Mononuclear cell (primary cell): ENCODE measurements at regions not wholly inside any gene's neighbourhood (a gene's known extent, or its start where the extent isn't known, plus 50 kb on each side); places are given as distances from the start of the nearest gene placed in this dataset.
"Not testable (repeated sequence)": the region's sequence is repeated elsewhere in the genome, so short reads cannot be mapped to it uniquely, and the experiment has no call there.

ENCODE experiments used
- H3K27me3 ChIP-seq: 2 replicates; pipeline ENCODE4 v1.6.0; 2011; ENCODE audit warnings: low read length, control low read depth; ENCODE audit not compliant: insufficient read depth
- H3K4me1 ChIP-seq: 2 replicates; pipeline ENCODE4 v1.5.1; 2011; ENCODE audit warnings: mild to moderate bottlenecking, low read length, control low read depth; ENCODE audit not compliant: insufficient read depth
- H3K4me3 ChIP-seq: 2 replicates; pipeline ENCODE4 v1.5.1; 2011; ENCODE audit warnings: mild to moderate bottlenecking, low read length, moderate library complexity
- H3K9me3 ChIP-seq: 2 replicates; pipeline ENCODE4 v1.5.1; 2011; ENCODE audit warnings: low read depth, mild to moderate bottlenecking, control low read depth, low read length

GRCh38 chr20:22844959-22845358 is 190.2 kb upstream of the SSTR4 start:
- H3K4me1 ChIP-seq: no peaks in the 10 kb centered on the region
- H3K4me3 ChIP-seq: no peak overlapping the region
- no peaks in the 10 kb centered on the region for H3K9me3 ChIP-seq
- H3K27me3 ChIP-seq: no peaks in the 10 kb centered on the region

DNA sequence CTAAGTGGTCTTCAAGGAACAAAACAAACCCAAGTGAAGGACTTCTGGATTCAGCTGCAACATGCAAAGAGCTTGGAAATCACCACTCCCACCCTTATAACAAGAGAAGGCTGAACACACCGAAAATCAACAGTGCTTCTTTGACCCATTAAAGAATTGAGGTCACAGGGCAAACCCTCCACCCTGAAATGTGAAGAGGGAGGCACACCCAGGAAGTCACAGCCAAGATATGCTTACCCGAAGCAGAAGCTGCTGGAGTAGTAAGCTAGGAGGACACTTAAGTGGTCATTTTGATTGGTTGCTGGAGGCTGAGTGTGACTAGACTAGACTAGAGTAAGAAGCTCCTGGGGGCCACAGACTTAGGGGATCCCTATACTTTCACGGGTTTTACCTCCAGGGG is 188.2 kb upstream of the SSTR4 start:
- Histone ChIP-seq H3K27me3 (no peaks in the 10 kb centered on the region), H3K4me3 (no peak overlapping the region), H3K4me1 (no peaks in the 10 kb centered on the region), H3K9me3 (no peaks in the 10 kb centered on the region)

- Histone ChIP-seq H3K4me3 (no peak overlapping the region), H3K4me1 (no peaks in the 10 kb centered on the region), H3K9me3 (no peaks in the 10 kb centered on the region), H3K27me3 (no peaks in the 10 kb centered on the region)
Measured at GRCh38 chr20:22848364-22848763, 186.7 kb upstream of the SSTR4 start.

DNA sequence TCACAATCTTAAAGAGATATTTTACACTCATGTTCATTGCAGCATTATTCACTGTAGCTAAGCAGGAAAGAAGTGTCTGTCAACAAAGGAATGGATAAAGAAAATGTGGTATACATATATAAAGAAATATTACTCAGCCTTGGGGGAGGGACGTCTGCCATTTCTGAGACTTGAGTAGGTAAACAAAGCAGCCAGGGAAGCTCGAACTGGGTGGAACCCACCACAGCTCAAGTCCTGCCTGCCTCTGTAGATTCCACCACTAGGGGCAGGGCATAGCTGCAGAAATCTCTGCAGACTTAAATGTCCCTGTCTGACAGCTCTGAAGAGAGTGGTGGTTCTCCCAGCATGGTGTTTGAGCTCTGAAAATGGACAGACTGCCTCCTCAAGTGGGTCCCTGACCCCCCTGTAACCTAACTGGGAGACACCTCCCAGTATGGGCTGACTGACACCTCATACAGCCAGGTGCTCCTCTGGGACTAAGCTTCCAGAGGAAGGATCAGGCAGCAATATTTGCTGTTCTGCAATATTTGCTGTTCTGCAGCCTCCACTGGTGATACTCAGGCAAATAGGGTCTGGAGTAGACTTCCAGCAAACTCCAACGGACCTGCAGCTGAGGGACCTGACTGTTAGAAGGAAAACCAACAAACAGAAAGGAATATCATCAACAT is 183.3 kb upstream of the SSTR4 start:
- H3K4me1 ChIP-seq, H3K9me3 ChIP-seq, H3K4me3 ChIP-seq, H3K27me3 ChIP-seq: not testable (repeated sequence)

DNA sequence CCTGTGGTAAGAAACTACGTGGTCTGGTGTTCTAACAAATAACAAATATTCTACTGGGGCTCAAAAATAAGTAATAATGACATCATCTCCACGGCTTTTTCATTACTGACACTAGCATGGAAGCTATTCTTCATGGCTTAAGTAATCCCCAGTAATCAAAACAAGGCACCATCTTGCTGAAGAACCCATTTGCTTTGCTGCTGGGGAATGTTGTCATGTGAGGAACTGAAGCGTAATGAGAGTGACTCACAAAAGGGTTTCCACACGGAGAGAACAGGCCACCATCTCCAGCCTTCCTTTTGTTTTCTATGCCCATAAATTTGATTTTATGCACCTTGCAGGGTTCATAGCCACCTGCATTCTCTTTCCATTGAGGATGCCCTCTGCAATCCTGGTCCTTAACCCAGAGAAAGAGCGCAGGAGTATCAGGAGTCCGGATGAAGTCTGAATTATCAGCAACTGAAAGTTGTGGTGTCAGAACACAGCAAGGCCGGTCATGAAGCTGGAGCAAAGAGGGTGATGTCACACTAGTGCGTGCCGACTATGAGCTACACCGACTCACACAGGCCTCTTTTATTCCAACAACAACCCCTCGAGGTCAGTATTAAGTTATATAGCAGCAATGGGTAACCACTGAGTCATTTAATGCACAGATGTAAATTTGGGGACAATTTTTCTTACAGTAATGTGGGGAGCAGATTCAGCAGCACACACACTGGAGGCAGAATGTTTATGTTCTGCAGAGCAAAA is 173.7 kb upstream of the SSTR4 start:
- H3K4me1 ChIP-seq: no peaks in the 10 kb centered on the region
- H3K27me3 ChIP-seq: no peaks in the 10 kb centered on the region
- no peaks in the 10 kb centered on the region for H3K9me3 ChIP-seq
- H3K4me3 ChIP-seq: no peak overlapping the region

DNA sequence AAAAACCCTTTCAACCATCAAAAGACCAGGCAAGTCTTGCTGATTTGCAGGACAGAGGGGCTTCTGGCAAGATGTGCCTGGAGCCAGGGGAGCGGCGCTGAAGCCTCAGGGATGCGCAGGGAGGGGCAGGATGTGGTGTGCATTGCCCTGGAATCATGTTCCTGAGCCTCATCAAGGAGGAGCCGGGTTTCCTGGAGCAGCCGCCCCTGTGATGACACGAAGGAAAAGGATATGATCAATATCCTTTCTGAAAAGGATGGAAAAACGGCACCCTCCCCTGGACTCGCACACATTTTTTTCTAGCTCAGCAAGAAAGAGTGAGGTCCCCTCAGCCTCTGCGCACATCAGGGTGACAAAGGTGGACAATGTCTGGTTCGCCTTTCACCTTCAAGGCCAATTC is 173.1 kb upstream of the SSTR4 start:
- no peak overlapping the region for H3K4me3 ChIP-seq
- H3K4me1 ChIP-seq: no peaks in the 10 kb centered on the region
- H3K9me3 ChIP-seq: no peaks in the 10 kb centered on the region
- no peaks in the 10 kb centered on the region for H3K27me3 ChIP-seq

- no peaks in the 10 kb centered on the region for H3K9me3 ChIP-seq
- H3K4me1 ChIP-seq: no peaks in the 10 kb centered on the region
Measured at GRCh38 chr20:22862671-22863230, 172.4 kb upstream of the SSTR4 start.

DNA sequence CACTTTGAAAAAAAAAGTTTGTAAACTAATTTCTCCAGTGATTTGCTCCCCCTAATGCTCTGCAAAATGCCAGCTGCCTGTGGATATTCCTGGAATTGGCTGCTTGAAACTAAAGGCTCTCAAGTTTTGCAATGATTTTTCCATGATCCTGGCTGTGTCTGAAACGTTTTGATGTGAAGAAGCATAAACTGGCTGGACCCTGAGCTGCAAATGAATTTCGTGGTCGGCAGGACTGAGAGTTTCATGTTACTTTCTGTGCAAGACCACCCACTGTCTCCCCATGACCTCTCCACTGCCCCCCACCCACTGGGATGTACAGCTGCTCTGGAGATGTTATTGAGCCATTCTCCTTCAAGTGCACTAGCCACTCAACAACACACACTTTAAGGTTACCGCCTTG is 171.3 kb upstream of the SSTR4 start:
- Histone ChIP-seq H3K9me3 (no peaks in the 10 kb centered on the region), H3K4me3 (no peak overlapping the region), H3K27me3 (no peaks in the 10 kb centered on the region), H3K4me1 (no peaks in the 10 kb centered on the region)

More at GRCh38 chr20:22862671-22863230, 172.4 kb upstream of the SSTR4 start:
- Histone ChIP-seq H3K27me3 (no peaks in the 10 kb centered on the region), H3K4me3 (no peak overlapping the region)

DNA sequence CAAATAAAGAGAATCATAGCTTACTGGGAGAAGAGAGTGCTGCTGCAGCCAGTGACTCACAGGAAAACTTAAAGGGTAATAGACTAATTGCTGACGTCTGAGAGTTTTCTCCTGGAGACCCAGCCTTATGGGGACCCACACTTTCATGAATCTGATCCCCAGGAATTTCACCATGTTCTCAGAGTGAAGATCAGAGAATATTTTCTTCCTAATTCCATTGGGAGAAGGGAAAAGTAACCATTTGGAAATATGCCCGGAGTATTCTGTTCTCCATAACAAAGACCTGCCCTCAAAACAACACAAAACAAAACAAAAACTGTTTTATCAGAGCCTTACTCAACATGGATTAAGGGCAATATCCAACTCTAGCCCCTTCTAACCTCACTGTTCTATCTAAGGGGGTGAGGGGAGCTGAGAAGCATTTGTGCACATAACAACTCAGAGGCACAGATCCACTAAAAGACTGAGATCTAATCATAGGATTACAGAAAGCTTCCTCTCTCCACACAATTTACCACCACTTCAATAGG is 168.2 kb upstream of the SSTR4 start:
- Histone ChIP-seq H3K27me3 (no peaks in the 10 kb centered on the region), H3K4me3 (no peak overlapping the region), H3K4me1 (no peaks in the 10 kb centered on the region), H3K9me3 (no peaks in the 10 kb centered on the region)

DNA sequence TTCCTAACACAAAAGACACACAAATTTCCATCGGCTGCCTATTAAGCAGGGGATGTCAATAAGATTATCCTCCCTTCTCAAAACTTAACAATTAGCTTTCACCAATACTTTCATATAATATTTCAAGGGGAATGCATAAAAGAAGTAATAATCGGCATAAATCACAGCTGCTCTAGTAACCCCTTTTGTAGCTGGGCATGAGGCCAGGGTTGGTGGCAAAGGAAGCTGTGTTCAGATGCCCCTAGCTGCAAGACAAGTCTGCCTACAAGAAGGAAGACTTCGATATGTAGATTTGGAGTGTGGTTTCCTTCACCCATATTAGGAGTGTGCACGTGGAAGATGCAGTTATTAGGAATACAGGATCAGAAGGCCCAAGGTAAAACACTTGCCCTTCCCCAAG is 156.9 kb upstream of the SSTR4 start:
- H3K9me3 ChIP-seq: no peaks in the 10 kb centered on the region
- no peaks in the 10 kb centered on the region for H3K4me1 ChIP-seq
- H3K4me3 ChIP-seq: no peak overlapping the region
- H3K27me3 ChIP-seq: no peaks in the 10 kb centered on the region

- no peaks in the 10 kb centered on the region for H3K9me3 ChIP-seq
- H3K4me1 ChIP-seq: no peaks in the 10 kb centered on the region
- H3K27me3 ChIP-seq: no peaks in the 10 kb centered on the region
- no peak overlapping the region for H3K4me3 ChIP-seq
Measured at GRCh38 chr20:22880277-22880676, 154.8 kb upstream of the SSTR4 start.

DNA sequence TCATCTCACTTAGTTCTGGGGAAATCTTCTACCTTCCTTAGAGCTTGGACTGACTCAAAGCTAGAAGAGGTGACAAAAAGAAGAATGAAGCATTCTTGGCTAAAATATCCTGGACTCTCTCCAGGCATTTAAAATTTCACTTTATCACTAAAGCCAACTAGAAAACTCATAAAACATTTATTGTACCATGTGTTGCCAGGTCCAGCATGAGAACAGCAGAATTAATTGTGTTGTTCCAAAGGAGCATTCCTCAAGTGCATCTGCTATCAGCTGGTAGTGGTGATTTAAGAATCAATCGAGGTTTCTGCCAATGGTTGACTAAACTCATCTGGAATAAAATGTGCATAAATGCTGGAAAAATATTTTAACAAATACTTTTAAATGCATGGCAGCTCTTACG is 147.3 kb upstream of the SSTR4 start:
- Histone ChIP-seq H3K4me1 (no peaks in the 10 kb centered on the region), H3K9me3 (no peaks in the 10 kb centered on the region), H3K27me3 (no peaks in the 10 kb centered on the region), H3K4me3 (no peak overlapping the region)

DNA sequence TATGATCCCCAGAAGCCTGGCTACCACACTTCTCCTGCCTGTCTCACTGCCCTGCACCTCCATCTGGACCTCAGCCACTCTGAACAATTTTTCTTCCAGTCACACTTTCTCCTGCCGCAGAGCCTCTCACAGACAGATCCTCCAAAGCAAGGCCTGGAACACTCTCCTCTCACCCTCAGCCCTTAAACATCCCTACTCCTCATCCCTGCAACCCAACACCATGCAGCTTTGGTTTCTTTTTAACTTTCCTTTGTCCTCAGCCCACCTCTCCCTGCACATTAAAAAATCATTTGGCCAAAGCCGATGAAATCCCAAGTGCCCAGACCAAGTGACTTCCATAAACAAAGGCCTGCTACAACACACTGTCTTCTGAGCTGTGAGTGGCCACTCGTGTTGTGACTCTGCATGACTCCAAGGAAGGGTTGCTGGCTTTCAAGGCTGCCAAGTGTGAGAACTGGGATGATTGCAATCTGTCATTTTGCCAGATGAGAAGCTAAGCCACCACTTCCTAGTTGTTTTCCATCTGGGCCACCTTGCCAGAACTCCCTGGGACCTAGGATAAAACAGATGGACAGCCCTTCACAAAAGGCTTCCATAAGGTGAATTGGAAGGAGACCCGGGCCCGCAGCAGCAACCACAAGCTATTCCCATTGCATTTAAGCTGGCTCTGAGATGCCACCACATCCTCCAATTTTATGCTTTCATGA is 144.4 kb upstream of the SSTR4 start:
- no peaks in the 10 kb centered on the region for H3K27me3 ChIP-seq
- H3K4me1 ChIP-seq: no peaks in the 10 kb centered on the region
- H3K9me3 ChIP-seq: no peaks in the 10 kb centered on the region
- H3K4me3 ChIP-seq: no peak overlapping the region

DNA sequence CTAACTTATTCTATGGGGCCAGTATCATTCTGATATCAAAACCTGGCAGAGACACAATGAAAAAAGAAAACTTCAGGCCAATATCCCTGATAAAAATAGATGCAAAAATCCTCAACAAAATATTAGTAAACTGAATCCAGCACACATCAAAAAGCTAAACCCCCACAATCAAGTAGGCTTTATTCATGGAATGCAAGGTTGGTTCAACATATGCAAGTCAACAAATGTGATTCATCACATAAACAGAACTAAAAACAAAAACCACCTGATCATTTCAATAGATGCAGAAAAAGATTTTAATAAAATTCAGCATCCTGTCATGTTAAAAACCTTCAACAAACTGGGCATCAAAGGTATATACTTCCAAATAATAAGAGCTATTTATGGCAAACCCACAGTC is 133.9 kb upstream of the SSTR4 start:
- no peaks in the 10 kb centered on the region for H3K4me1 ChIP-seq
- no peak overlapping the region for H3K4me3 ChIP-seq
- no peaks in the 10 kb centered on the region for H3K27me3 ChIP-seq
- H3K9me3 ChIP-seq: peaks cover 20% of the 10 kb centered on the region

DNA sequence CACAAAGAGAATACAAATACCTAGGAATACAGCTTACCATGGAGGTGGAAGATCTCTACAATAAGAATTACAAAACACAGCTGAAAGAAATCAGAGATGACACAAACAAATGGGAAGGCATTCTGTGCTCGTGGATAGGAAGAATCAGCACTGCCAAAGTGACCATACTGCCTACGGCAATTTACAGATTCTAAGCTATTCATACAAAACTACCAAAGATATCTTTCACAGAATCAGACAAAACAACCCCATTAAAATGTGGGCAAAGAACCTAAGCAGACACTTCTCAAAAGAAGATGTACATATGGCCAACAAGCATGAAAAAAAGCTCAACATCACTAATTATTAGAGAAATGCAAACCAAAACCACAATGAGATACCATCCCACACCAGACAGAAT is 133.2 kb upstream of the SSTR4 start:
- no peaks in the 10 kb centered on the region for H3K4me1 ChIP-seq
- H3K9me3 ChIP-seq: peaks cover 20% of the 10 kb centered on the region
- H3K4me3 ChIP-seq: no peak overlapping the region
- no peaks in the 10 kb centered on the region for H3K27me3 ChIP-seq
